ENCODE measurements at regions not wholly inside any gene's neighbourhood (a gene's known extent, or its start where the extent isn't known, plus 50 kb on each side); places are given as distances from the start of the nearest gene placed in this dataset.

GRCh38 chr2:221629468-221629867 is 57.4 kb upstream of the EPHA4 start:
- no peak for DNase-seq (ENCODE audit: low read depth, low spot score)

- no peak for DNase-seq (ENCODE audit: low read depth, low spot score)
Observed at GRCh38 chr2:221624475-221624874, 52.4 kb upstream of the EPHA4 start.

Measured in pulmonary artery endothelial cell (primary cell).